SU-DHL-6 (cell line): ENCODE measurements at regions not wholly inside any gene's neighbourhood (a gene's known extent, or its start where the extent isn't known, plus 50 kb on each side); places are given as distances from the start of the nearest gene placed in this dataset.

Experiments used
- H2AFZ ChIP-seq: fragments of 200-600 bp; sonication (generic); 2 replicates; pipeline ENCODE4 v1.6.1; 2014; ENCODE audit warnings: low read depth, mild to moderate bottlenecking, moderate library complexity, mixed read lengths, antibody characterized with exemption, low read length; ENCODE audit not compliant: severe bottlenecking
- H3F3A ChIP-seq: fragments of 200-600 bp; shearing (Covaris generic); 2 replicates; pipeline ENCODE4 v1.6.0; 2016; ENCODE audit warnings: antibody characterized with exemption, mild to moderate bottlenecking; ENCODE audit not compliant: insufficient read depth
- H3K27ac ChIP-seq: fragments of 200-600 bp; sonication (generic); 2 replicates; pipeline ENCODE4 v1.5.1; 2016; ENCODE audit warnings: low read depth, mild to moderate bottlenecking, low read length, moderate library complexity, mixed read lengths
- H3K27me3 ChIP-seq: fragments of 200-600 bp; sonication (generic), shearing (Covaris generic); 2 replicates; pipeline ENCODE4 v1.6.0; 2014; ENCODE audit warnings: mild to moderate bottlenecking, low read length
- H3K36me3 ChIP-seq: fragments of 200-600 bp; sonication (generic); 2 replicates; pipeline ENCODE4 v1.6.1; 2014; ENCODE audit warnings: mild to moderate bottlenecking, low read length, mixed read lengths
- H3K4me2 ChIP-seq: fragments of 300-600, 200-600 bp; shearing (Covaris generic), sonication (generic); 2 replicates; pipeline ENCODE4 v1.6.0; 2014; ENCODE audit warnings: low read length, low read depth, mild to moderate bottlenecking; ENCODE audit not compliant: poor library complexity, severe bottlenecking
- H3K4me3 ChIP-seq: fragments of 200-600 bp; sonication (generic); 2 replicates; pipeline ENCODE4 v1.5.1; 2014; ENCODE audit warnings: antibody characterized with exemption, low read length, mild to moderate bottlenecking, mixed read lengths; ENCODE audit not compliant: insufficient read depth, poor library complexity, severe bottlenecking
- H3K79me2 ChIP-seq: fragments of 200-600 bp; sonication (generic); 2 replicates; pipeline ENCODE4 v1.6.1; 2014; ENCODE audit warnings: mild to moderate bottlenecking, low read length, moderate library complexity; ENCODE audit not compliant: insufficient read depth
- H3K9ac ChIP-seq: fragments of 200-600 bp; sonication (generic); 2 replicates; pipeline ENCODE4 v1.7.0; 2014; ENCODE audit warnings: mild to moderate bottlenecking, low read length
- H3K9me2 ChIP-seq: fragments of 200-600 bp; sonication (generic); replicated peaks from 2 replicates; pipeline ENCODE4 v1.6.1; 2014; ENCODE audit warnings: low read length; ENCODE audit not compliant: insufficient read depth
- H3K9me3 ChIP-seq: fragments of 200-600 bp; sonication (generic); 2 replicates; pipeline ENCODE4 v1.6.1; 2014; ENCODE audit warnings: low read length, mixed read lengths; ENCODE audit not compliant: insufficient read depth
- H4K20me1 ChIP-seq: fragments of 200-600 bp; sonication (generic); 2 replicates; pipeline ENCODE4 v1.6.1; 2014; ENCODE audit warnings: low read depth, mild to moderate bottlenecking, antibody characterized with exemption, low read length, moderate library complexity, mixed read lengths
- CTCF ChIP-seq: fragments of 200-600 bp; sonication (generic); IDR thresholded peaks from one replicate; pipeline ENCODE4 v1.5.1; 2017; ENCODE audit warnings: antibody characterized with exemption, mild to moderate bottlenecking, low read length, moderate library complexity; ENCODE audit not compliant: insufficient read depth, poor library complexity, severe bottlenecking
- EZH2phosphoT487 ChIP-seq: fragments of 200-600 bp; sonication (generic), shearing (Covaris generic); conservative IDR thresholded peaks from 2 replicates; pipeline ENCODE4 v1.6.1; 2018; ENCODE audit warnings: mild to moderate bottlenecking, antibody characterized with exemption, low read length, moderate library complexity, mixed read lengths

GRCh38 chr3:73677336-73678024, 52.7 kb upstream of the PDZRN3 start:
- Histone ChIP-seq H3F3A (no peaks in the 10 kb centered on the region), H4K20me1 (no peaks in the 10 kb centered on the region), H3K9me3 (no peaks in the 10 kb centered on the region), H3K79me2 (no peaks in the 10 kb centered on the region), H3K4me2 (no peak overlapping the region), H3K4me3 (no peak overlapping the region), H3K27me3 (no peaks in the 10 kb centered on the region), H3K9ac (no peak overlapping the region), H2AFZ (no peak overlapping the region), H3K27ac (no peak overlapping the region), H3K36me3 (no peaks in the 10 kb centered on the region), H3K9me2 (no peaks in the 10 kb centered on the region)
- no peak for TF ChIP-seq EZH2phosphoT487
- no peak for TF ChIP-seq CTCF
